HG03442 (cell line): ENCODE measurements at regions not wholly inside any gene's neighbourhood (a gene's known extent, or its start where the extent isn't known, plus 50 kb on each side); places are given as distances from the start of the nearest gene placed in this dataset.
A peak's percentile ranks its signal among the peaks of the same experiment; 100 is the strongest.

Experiments used
- ATAC-seq: cut with Tn5 transposase; IDR thresholded peaks from one replicate; pipeline ENCODE4 v1.9.1; 2021; ENCODE audit warnings: mild to moderate bottlenecking, moderate library complexity; ENCODE audit not compliant: unreplicated experiment

DNA sequence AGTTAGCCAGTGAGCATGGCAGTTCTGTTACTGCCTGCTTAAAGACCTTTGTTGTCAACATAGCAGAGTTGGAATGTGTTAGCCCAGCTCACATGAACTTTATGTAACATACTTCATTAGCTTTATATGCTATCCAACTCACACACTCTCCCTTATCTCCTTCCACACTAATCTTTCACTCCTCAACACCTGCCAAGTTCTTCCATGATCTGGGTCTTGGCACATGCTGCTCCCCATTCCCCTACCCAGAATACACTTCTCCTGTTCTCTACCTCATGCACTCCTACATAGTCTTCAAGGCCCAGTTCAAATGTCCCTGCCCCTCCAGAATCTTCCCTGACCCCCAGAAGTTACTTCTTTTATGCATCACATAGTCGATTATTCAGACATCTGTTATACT is 179.3 kb downstream of the KATNAL1 start:
- ATAC-seq = no peak

DNA sequence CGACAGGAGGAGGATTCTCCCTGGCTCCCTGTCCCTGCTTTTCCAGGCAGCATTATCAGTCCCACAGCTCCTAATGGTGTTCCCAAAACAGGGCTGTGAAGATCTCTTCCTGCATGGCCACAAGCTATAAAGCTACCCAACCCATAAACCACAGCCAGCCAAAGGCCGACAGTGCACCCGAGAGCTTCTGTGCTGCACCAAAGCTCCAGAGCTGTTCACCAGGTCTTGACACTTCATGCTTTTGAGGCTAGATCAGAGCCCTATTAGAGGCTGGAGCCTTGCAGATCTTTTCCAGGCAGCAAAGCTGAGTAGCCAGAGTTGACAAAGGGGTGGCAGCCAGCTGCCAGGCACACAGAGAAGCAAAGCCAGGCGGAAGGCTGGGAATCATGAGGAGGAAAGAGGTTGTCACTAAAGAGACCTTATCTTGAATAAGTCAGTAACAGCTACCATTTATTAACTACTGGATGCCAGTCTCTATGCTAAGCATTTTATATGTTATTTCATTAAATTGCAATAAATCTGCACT is 180.4 kb downstream of the KATNAL1 start:
- ATAC-seq = no peak

DNA sequence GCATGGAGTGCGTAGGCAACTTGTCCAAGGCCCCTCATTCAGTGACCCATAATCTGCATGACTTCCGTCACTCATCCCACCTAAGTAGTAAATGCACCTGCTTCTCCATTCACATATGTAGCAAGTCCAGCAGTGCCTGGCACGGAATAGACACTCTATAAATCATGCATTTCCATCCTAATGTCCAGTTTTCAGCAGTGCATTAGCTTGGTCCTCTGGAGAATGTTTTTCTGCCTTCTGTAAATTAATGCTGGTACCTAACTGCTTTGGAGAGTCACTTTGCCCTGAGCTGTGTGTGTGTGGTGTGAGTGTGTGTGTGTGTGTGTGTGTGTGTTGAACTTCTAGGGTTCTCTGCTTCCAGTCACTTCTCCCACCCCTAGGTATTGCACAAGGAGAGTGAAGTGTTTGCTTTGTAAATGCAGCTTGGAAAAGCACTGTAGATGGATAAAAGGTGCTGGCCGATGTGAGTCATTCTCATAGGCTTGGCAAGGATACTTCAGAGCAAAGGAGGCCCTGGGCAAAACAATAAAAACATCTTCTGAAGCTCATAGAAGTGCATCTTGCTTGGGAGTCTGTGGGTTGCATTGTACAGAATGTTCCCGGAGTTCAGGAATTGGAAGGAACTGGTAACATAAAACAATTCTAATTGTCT is 181.8 kb downstream of the KATNAL1 start:
- ATAC-seq = no peak

DNA sequence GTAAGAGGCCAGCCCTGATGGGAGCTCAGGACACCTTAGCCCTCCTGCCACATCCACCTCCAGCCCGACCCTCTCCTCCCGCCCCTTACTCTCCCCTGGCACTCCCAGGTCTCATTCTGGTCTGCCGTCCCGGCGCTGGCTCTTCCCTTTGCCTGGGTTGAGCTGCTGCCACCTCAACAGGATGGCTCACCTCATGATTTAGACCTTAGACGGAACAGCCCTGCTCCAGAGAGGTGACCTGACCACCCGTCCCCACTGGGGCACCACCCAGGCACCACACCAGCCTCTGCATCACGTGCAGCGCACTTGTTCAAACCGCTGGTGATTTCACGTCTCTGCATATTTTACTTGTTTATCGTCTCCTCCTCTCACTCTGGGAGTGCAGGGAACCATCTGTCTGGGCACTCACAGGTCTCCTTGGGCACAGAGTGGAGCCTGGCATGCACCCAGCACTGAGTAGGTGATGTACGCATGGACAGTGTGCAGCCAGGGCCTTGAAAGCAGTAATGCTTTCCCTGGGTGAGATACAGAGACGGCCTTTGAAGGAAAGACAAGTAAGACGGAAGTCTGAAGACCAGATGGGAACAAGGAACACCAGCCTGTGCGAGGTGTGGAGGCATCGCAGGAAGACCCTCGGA is 183.1 kb downstream of the KATNAL1 start:
- no peak for ATAC-seq

DNA sequence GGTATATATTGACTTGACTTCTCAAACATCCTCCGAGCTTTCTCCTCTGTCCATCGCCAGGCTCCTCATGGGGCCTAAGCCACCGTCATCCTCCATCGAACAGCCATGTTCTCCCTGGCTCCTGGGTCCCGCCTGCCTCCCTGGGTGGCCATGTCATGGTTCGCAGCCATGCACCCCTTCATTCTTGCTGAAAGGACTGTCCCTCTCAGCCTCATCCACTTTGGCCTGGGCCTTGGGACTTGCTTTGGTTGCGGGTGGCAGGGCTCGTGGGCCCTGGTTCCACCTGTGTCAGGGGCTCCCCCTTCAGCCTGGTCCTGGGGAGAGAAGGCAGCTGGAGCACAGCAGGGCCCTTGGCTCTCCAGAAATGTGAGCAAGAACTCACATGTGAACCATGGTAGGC is 183.8 kb downstream of the KATNAL1 start:
- ATAC-seq = no peak

DNA sequence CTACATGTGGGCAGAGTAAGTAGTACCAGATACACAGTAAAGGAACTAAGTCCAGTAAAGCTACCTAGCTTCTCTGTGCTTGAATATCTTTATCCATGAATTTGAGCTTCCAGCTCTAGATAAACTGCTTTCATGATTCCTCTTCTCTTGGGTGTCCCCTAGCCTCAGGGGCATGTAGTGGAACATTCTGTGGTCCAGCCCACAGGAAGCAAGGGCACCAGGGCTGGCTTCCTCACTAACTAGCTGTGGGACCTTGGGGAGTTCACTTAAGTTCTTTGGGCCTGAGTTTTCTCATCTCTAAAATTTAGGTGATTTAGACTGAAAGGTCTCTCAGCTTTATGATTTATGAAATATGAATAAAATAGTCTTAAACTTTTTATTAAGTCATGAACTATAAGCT is 185.7 kb downstream of the KATNAL1 start:
- ATAC-seq = no peak

DNA sequence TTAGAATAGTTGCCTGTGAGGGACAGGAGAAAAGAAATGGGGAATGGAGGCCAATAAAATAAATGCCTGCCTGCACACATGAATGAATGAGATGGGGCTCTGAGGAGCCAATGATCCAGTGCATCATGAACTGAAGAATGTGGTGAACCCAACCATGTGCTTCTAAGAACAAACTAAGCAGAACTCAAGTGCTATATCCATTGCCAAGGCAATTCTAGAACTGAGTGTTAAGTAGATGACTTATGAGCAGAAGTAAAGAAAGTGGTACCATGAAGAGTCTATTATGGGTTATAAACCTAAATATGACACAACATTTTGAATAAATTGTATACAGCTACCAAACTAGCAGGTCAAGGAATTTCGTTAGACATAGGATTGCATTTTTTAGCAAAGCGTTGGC is 186.1 kb downstream of the KATNAL1 start:
- no peak for ATAC-seq

DNA sequence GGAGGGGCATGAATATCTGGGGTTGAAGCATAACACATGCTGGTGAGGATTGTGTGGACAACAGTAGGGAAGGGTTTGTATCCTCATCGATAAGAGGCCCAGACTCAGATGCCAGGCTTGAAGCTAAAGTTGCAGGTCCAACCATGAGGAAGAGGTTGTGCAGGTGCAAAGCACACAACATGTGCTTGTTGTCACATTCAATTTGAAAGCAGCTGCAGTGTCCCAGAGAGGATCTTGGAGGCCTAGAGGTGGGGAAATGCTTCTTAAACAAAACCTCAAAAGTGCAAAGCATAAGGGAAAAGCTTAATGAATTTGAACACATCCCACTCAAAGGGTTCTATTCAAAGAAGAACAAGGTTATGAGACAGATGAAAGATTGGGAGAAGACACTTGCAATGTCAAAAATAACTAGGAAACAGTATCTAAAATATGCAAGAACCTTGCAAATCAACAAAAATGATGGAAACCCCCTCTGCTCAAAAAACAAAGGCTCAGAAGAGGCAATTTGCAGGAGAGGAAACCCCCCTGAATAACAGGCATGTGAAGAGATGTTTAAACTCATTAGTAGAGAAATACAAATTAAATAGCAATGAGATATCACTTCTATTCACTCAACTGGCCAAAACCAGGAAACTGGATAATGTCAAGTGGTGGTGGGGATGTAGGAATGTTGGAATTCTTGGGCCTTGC is 187.1 kb downstream of the KATNAL1 start:
- ATAC-seq = no peak

DNA sequence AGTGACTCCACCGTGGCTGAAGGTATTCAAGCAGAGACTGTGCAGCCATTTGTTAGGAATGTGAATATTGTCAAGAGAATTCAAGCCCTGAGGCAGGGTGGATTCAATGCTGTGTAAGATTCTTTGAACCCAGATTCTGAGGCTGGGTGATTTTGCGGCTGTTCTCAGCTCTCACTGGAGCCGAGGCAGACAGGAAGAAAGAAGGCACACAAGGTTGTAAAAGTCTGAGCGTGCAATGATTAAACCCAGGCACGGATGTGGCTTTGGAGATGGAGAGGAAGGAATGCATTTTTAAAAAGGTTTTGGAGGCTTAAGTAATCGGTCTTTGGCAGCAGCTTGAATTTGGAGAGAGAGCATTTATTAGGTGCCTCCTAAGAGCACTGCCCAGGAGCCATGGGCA is 187.9 kb downstream of the KATNAL1 start:
- ATAC-seq = no peak

DNA sequence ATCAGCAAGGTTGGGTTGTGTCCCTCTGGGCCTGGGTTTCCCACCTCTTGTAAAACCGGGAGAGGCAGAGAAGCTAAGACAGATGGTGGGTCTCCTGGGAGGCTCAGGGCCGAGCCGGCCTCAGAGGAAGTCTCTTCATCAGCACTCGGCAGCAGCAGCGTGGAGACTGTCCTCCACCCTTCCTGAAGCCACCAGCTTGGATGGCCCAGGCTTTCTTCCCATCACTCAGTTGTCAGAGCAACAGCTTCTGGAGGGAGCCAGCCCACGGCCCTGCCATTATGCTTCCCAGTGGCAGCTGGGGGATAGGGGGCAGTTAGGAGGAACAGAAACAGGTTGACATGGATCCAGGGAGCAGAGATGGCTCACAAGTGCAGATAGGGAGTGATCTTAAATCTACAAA is 191.0 kb downstream of the KATNAL1 start:
- no peak for ATAC-seq

DNA sequence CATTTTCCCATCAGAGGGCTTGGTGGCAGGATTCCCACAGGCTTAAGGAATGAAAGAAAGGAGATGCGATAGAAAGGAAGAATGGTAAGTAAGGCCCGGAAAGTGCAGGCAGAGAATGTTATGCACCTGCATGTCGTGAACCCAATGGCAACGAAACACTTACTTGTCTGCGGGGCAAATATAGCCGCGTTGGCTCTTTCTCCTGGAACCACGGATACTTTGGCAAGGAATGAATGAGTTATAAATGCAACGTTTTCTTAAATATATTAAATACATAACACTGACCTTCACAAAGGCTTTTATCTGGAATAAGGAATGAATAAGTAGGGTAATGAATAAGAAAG is 192.1 kb downstream of the KATNAL1 start:
- no peak for ATAC-seq

DNA sequence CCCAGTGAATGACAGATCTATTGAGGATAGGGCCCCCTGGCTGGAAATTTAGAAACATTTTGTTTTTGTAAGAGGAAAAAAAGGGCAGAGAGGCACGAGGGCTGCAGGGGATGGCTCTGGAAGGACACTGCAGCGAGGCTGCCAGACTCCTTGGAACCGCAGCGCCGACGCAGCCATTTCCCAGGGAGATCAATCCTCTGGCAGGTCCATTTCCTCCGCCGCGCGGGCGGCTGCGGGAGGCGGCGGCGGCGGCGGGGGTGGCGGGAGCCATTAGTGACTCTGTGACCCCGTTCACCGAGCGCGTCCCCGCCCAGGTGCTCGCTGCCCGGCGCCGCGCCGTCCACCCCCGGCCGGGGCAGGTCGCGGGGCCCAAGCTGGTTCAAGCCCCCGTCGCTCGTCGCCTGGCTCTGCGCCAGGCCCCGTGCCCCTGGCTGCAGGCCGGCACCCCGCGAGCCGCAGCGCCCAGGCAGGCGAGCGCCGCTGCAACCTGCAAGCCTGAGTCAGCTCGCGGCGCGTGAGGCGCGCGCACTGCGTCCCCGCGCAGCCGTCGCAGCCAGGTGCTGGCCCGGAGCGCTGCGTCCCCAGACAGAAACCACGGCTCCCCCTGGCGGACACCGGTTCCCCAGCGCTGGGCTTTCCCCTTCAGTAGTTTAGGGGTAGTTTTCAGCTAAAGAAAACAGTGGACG is 192.6 kb downstream of the KATNAL1 start:
- ATAC-seq = peak; percentile 88

DNA sequence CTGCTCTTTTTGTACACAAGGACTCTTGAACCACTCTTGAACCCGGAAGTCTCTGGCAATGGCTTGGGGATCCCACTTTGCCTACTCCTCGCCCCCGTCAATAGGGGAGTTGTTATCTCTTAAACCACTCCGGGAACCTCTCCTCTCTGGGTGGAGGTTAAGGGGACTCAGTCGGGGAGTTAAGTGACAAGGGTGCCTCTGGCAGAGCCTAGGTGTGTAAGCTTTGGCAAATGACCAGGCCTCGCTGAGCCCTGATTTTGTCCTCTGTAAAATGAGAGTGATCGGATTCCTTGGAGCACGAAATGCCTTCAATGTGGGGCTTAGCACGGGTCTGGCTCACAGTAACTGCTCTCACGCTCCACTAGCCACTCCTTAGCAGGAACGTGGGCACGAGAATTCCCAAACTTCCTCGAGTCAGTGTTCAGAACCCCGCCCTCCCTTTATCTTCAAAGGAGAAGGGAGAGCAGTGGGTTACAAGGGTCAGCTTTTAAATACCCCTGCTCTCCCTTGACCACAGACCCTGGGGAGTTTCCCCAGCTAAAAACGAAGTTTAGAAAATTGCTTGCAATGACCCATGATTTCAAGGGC is 193.3 kb downstream of the KATNAL1 start:
- no peak for ATAC-seq

DNA sequence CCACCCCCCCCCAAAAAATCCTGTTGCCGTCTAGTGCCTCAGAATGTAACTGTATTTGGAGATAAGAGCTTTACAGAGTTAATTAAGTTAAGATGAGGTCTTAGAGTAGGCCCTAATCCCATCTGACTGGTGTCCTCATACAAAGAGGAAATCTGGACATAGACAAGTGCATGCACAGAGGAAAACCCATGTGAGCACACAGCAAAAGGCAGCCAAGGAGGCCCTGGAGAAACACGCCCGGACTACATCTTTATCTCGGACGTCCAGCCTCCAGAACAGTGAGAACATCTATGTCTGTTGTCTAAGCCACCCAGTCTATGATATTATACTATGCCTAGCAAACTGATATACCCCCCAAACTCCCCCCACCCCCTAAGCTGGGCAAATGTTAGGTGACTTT is 193.8 kb downstream of the KATNAL1 start:
- ATAC-seq = no peak

DNA sequence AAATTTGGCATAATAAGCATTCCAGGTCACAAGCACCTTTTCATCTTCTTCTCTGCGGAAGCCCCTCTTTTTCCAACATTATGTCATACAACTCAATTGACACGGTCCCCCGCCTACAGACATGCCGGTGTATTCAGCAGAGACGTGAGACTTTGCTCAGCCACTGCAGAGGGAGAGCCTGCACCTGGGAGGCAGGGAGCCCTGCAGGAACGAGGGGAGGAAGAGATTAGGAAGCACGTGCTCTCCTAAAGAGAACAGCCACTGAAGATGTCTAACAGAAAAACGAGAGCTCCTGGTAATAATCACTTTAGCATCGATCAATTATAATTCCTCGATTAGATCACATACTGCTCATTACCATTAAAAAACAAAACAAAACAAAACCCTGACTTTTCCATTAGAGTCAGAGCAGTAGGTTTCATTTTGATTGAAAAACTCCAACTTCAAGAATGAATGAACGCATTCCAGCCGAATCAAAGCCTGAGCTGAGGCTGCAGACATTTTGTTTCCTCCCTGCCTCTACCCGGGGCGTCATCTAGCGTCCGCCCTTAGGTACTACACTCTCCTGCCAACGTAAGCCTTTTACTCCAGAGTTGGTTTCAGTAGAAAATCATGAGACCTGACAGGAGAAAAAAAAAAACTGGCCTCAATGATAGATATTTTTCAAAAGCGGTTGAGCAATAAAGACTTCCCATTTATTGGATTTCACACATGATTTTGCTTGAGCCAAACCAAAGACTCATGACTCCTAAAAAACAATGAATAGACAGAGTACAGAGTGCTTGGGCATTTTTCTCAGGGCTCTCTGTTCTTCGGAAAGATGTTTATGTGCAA is 194.5 kb downstream of the KATNAL1 start:
- no peak for ATAC-seq

DNA sequence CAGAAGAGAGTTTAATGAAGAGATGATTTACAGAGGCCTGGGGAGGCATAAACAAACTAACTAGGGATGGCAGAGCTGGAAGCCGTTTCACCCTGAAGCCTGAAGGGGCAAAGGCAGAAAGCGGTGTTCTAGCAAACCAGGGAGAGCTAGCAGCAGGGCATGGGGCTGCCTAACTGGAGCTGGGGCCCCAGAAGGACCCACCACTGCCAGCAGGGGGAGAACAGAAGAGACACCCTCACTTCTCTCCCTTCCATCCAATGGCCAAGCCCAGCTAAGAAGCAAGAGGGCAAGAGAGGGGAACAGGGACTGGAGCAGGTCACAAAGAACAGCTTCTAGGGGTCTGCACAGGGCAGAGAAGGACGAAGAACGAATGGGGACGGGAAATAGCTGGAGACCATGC is 195.5 kb downstream of the KATNAL1 start:
- ATAC-seq = no peak

DNA sequence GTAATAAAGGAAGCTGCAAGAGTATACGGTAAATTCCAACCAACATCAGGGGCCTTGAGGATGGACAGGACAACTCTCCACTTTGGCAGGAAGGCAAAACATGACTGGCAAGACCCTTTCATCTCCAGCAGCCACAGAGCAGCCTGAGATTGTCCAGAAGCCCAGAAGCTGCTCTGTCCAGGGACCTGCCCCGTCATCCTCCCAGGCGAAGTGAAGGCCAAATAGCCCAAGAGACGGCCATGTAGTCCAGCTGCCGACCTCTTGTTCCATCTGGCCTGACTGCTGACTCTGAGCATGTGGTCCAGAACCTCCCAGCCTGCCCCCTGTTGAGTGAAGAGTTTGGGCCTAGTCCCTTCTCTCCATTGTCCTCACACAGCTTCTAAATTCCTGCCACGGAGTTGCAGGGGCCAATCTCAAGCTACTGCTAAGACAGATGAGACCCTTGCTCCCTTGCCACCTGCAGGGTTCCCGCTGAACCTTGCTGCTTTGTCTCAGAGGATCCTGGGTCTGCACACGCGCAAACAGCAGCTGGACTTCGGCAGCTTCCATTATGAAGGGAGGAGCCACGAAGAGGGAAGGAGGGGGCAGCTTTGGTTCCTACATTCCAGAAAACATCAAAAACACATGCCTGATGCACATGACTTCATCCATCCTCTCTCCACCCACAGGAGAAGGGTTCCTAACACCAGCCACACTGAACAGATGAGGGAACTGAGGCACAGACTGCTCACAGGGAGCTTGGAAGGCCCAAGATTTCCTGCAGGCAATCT is 196.9 kb downstream of the KATNAL1 start:
- no peak for ATAC-seq

DNA sequence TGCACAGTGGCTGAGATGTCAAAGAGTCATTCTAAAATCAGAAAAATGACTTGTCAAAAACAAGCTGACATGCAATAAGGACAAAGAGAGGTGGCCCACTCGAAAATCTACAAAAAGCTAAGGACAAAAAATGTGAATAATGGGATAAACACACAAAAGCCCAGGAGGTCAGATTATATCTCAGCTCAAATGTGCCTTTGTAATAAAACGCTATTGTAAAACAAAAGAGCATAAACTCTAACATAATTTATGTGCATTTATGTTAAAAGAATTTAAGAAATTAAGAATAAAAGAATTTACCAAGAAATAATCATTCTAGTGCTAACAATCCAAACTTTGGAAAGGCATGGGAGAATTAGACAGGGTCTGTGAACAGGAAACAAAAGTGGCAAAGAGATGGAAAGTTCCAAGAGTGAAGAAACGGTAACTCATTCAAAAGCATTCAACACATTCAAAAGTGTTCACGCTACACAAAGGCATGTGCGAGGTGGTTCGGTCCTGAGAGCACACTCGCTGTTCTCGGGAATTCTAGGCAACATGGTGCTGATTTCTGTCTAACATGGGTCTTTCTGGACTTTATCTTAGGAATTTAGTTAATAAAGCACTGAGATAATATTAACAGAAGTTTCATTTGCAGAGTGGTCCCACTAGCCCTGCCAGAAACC is 197.7 kb downstream of the KATNAL1 start:
- ATAC-seq = no peak

DNA sequence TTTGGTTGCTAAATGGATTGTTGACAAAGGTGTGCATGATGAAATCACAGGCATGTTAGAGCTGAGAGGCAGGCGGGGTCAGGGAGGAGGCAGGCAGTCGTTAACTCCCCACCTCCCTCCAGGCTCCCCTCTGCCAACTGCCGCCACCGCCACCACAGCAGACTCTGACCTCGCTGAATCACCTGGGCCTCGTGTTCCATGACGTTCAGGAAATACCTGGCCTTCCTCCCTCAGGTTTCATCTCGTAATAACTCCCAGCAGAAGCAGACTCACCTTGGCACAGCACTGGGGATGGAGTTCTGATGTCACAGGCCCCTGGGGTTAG is 198.5 kb downstream of the KATNAL1 start:
- no peak for ATAC-seq
